RWPE1 (cell line): ENCODE measurements at regions not wholly inside any gene's neighbourhood (a gene's known extent, or its start where the extent isn't known, plus 50 kb on each side); places are given as distances from the start of the nearest gene placed in this dataset.

Source experiments
- CTCF ChIA-PET: fragments of 350-600 bp; sonication (Branson Sonifier 250); formaldehyde crosslinking; extraction: SDS; loops from one replicate; lab custom pipeline; 2021; lab: Yijun Ruan, JAX
- POLR2A ChIA-PET: fragments of 400-600 bp; formaldehyde crosslinking; extraction: SDS; loops from one replicate; lab custom pipeline; 2020; ENCODE audit warnings: antibody characterized with exemption; ENCODE audit not compliant: low non-redundant PET; lab: Yijun Ruan, JAX
- DNase-seq: peaks from one replicate; pipeline ENCODE4 v3.0.0; 2012; ENCODE audit warnings: low spot score
- H3K27ac ChIP-seq: fragments of 450-650 bp; 2 replicates; pipeline ENCODE4 v1.5.1; 2017
- CTCF ChIP-seq: fragments of 450-650 bp; conservative IDR thresholded peaks from 2 replicates; pipeline ENCODE4 v1.5.1; 2017; ENCODE audit warnings: low read depth, mild to moderate bottlenecking

- ChIA-PET POLR2A (no interaction called here), CTCF (interaction anchor here (0.5 to 0.7 kb wide), 2 partner anchors 383 to 433 kb away, joined by 3 read pairs; no protein-coding TSS in a partner anchor)
- DNase-seq = no peak
- no peak for TF ChIP-seq CTCF
- no peak overlapping the region for H3K27ac ChIP-seq
Measured at GRCh38 chr16:51302042-51302441, 151.0 kb upstream of the SALL1 start.

- no peak for TF ChIP-seq CTCF
- DNase-seq = no peak
- no peak overlapping the region for H3K27ac ChIP-seq
- ChIA-PET CTCF (no interaction called here), POLR2A (no interaction called here)
Measured at GRCh38 chr16:51298800-51299199, 147.7 kb upstream of the SALL1 start.

- ChIA-PET POLR2A (no interaction called here), CTCF (interaction anchor here (0.6 kb wide), 1 partner anchor 611 kb away, joined by 3 read pairs; no protein-coding TSS in a partner anchor)
- no peak overlapping the region for H3K27ac ChIP-seq
- no peak for DNase-seq
- TF ChIP-seq CTCF = no peak
Measured at GRCh38 chr16:51290442-51291285, 139.6 kb upstream of the SALL1 start.

- no peak for DNase-seq
- TF ChIP-seq CTCF = no peak
- CTCF ChIA-PET = interaction anchor here (0.7 kb wide), 1 partner anchor 258 kb away, joined by 3 read pairs; no protein-coding TSS in a partner anchor
- no peak overlapping the region for H3K27ac ChIP-seq
- POLR2A ChIA-PET = no interaction called here
Measured at GRCh38 chr16:51289336-51289735, 138.3 kb upstream of the SALL1 start.

- POLR2A ChIA-PET = no interaction called here
- CTCF ChIA-PET = no interaction called here
- H3K27ac ChIP-seq = no peak overlapping the region
- DNase-seq = no peak
- TF ChIP-seq CTCF = no peak
Measured at GRCh38 chr16:51287121-51287755, 136.2 kb upstream of the SALL1 start.

GRCh38 chr16:51286272-51286671, 135.2 kb upstream of the SALL1 start:
- POLR2A ChIA-PET = no interaction called here
- CTCF ChIA-PET = interaction anchor here (0.6 kb wide), 1 partner anchor 56 kb away, joined by 3 read pairs; no protein-coding TSS in a partner anchor
- TF ChIP-seq CTCF = no peak
- DNase-seq = no peak
- H3K27ac ChIP-seq = no peak overlapping the region
